GM19463 (cell line): ENCODE measurements at regions not wholly inside any gene's neighbourhood (a gene's known extent, or its start where the extent isn't known, plus 50 kb on each side); places are given as distances from the start of the nearest gene placed in this dataset.

ENCODE experiments used
- ATAC-seq: cut with Tn5 transposase; IDR thresholded peaks from one replicate; pipeline ENCODE4 v1.9.1; 2021; ENCODE audit warnings: mild to moderate bottlenecking, moderate library complexity; ENCODE audit not compliant: unreplicated experiment

GRCh38 chr15:97654481-97655076 is 305.9 kb upstream of the ARRDC4 start:
- ATAC-seq: no peak

- ATAC-seq: no peak
Observed at GRCh38 chr15:97661796-97662195, 298.7 kb upstream of the ARRDC4 start.

GRCh38 chr15:97672586-97672985 is 287.9 kb upstream of the ARRDC4 start:
- ATAC-seq: no peak

GRCh38 chr15:97678656-97679055 is 281.8 kb upstream of the ARRDC4 start:
- ATAC-seq: no peak

- no peak for ATAC-seq
Observed at GRCh38 chr15:97679106-97679688, 281.3 kb upstream of the ARRDC4 start.

- ATAC-seq: no peak
Observed at GRCh38 chr15:97680606-97681220, 279.8 kb upstream of the ARRDC4 start.

GRCh38 chr15:97683831-97684230 is 276.7 kb upstream of the ARRDC4 start:
- ATAC-seq: no peak

- ATAC-seq: no peak
Observed at GRCh38 chr15:97684249-97684648, 276.3 kb upstream of the ARRDC4 start.

- ATAC-seq: no peak
Observed at GRCh38 chr15:97686324-97686723, 274.2 kb upstream of the ARRDC4 start.

- no peak for ATAC-seq
Observed at GRCh38 chr15:97687654-97688053, 272.8 kb upstream of the ARRDC4 start.

GRCh38 chr15:97688177-97688576 is 272.3 kb upstream of the ARRDC4 start:
- ATAC-seq: no peak

- no peak for ATAC-seq
Observed at GRCh38 chr15:97688886-97689285, 271.6 kb upstream of the ARRDC4 start.

GRCh38 chr15:97691078-97691477 is 269.4 kb upstream of the ARRDC4 start:
- no peak for ATAC-seq

- no peak for ATAC-seq
Observed at GRCh38 chr15:97691799-97692198, 268.7 kb upstream of the ARRDC4 start.

GRCh38 chr15:97692301-97693015 is 268.0 kb upstream of the ARRDC4 start:
- ATAC-seq: no peak

GRCh38 chr15:97694456-97694855 is 266.0 kb upstream of the ARRDC4 start:
- no peak for ATAC-seq

- ATAC-seq: no peak
Observed at GRCh38 chr15:97703400-97703799, 257.1 kb upstream of the ARRDC4 start.

GRCh38 chr15:97706059-97706458 is 254.4 kb upstream of the ARRDC4 start:
- no peak for ATAC-seq

GRCh38 chr15:97708252-97708651 is 252.3 kb upstream of the ARRDC4 start:
- ATAC-seq: no peak

- ATAC-seq: no peak
Observed at GRCh38 chr15:97712530-97712929, 248.0 kb upstream of the ARRDC4 start.

GRCh38 chr15:97717806-97718205 is 242.7 kb upstream of the ARRDC4 start:
- ATAC-seq: no peak

- no peak for ATAC-seq
Observed at GRCh38 chr15:97718509-97718908, 242.0 kb upstream of the ARRDC4 start.
